ENCODE measurements at regions not wholly inside any gene's neighbourhood (a gene's known extent, or its start where the extent isn't known, plus 50 kb on each side); places are given as distances from the start of the nearest gene placed in this dataset.

GRCh38 chr7:25636168-25636567 lies 407.9 kb upstream of the NPVF start:
- Histone ChIP-seq H3K36me3 (no peaks in the 10 kb centered on the region), H3K4me1 (ENCODE audit: control insufficient read depth in 1 of 2, insufficient read depth in 1 of 2, low read depth in 1 of 2, low read length in 1 of 2) (no peaks in the 10 kb centered on the region), H3K4me3 (ENCODE audit: low read depth in 1 of 2, low read length in 1 of 2) (no peak overlapping the region), H3K9me3 (no peaks in the 10 kb centered on the region), H3K27me3 (no peaks in the 10 kb centered on the region), H3K27ac (no peak overlapping the region)
- no peak for TF ChIP-seq CTCF (IDR thresholded peaks at IDR 0.05)

- TF ChIP-seq CTCF (IDR thresholded peaks at IDR 0.05), result no peak
- H3K27ac ChIP-seq, result no peak overlapping the region
- no peaks in the 10 kb centered on the region for H3K36me3 ChIP-seq
- no peaks in the 10 kb centered on the region for H3K27me3 ChIP-seq
- H3K9me3 ChIP-seq, result no peaks in the 10 kb centered on the region
- H3K4me3 ChIP-seq (ENCODE audit: low read depth in 1 of 2, low read length in 1 of 2), result no peak overlapping the region
- H3K4me1 ChIP-seq (ENCODE audit: control insufficient read depth in 1 of 2, insufficient read depth in 1 of 2, low read depth in 1 of 2, low read length in 1 of 2), result no peaks in the 10 kb centered on the region
Observed at GRCh38 chr7:25636871-25637283, 408.6 kb upstream of the NPVF start.

GRCh38 chr7:25638068-25638467 lies 409.8 kb upstream of the NPVF start:
- no peaks in the 10 kb centered on the region for H3K27me3 ChIP-seq
- H3K9me3 ChIP-seq, result no peaks in the 10 kb centered on the region
- H3K4me1 ChIP-seq (ENCODE audit: control insufficient read depth in 1 of 2, insufficient read depth in 1 of 2, low read depth in 1 of 2, low read length in 1 of 2), result peaks cover 0 to under 1% of the 10 kb centered on the region in 2 experiments
- H3K4me3 ChIP-seq (ENCODE audit: low read depth in 1 of 2, low read length in 1 of 2), result no peak overlapping the region
- H3K36me3 ChIP-seq, result no peaks in the 10 kb centered on the region
- no peak overlapping the region for H3K27ac ChIP-seq
- TF ChIP-seq CTCF (IDR thresholded peaks at IDR 0.05), result no peak

- no peaks in the 10 kb centered on the region for H3K27me3 ChIP-seq
- no peak overlapping the region for H3K4me3 ChIP-seq (ENCODE audit: low read depth in 1 of 2, low read length in 1 of 2)
- no peak overlapping the region for H3K27ac ChIP-seq
- peaks cover 0 to 7% of the 10 kb centered on the region in 2 experiments for H3K4me1 ChIP-seq (ENCODE audit: control insufficient read depth in 1 of 2, insufficient read depth in 1 of 2, low read depth in 1 of 2, low read length in 1 of 2)
- TF ChIP-seq CTCF (IDR thresholded peaks at IDR 0.05), result no peak
- H3K9me3 ChIP-seq, result no peaks in the 10 kb centered on the region
- no peaks in the 10 kb centered on the region for H3K36me3 ChIP-seq
Observed at GRCh38 chr7:25638590-25639244, 410.4 kb upstream of the NPVF start.

GRCh38 chr7:25642849-25643248 lies 414.6 kb upstream of the NPVF start:
- H3K9me3 ChIP-seq, result no peaks in the 10 kb centered on the region
- no peak overlapping the region for H3K27ac ChIP-seq
- H3K27me3 ChIP-seq, result no peaks in the 10 kb centered on the region
- H3K36me3 ChIP-seq, result no peaks in the 10 kb centered on the region
- TF ChIP-seq CTCF (IDR thresholded peaks at IDR 0.05), result no peak
- peaks cover 0 to 16% of the 10 kb centered on the region in 2 experiments for H3K4me1 ChIP-seq (ENCODE audit: control insufficient read depth in 1 of 2, insufficient read depth in 1 of 2, low read depth in 1 of 2, low read length in 1 of 2)
- no peak overlapping the region for H3K4me3 ChIP-seq (ENCODE audit: low read depth in 1 of 2, low read length in 1 of 2)

Measured in neutrophil (primary cell).